ENCODE measurements at regions not wholly inside any gene's neighbourhood (a gene's known extent, or its start where the extent isn't known, plus 50 kb on each side); places are given as distances from the start of the nearest gene placed in this dataset.

DNA sequence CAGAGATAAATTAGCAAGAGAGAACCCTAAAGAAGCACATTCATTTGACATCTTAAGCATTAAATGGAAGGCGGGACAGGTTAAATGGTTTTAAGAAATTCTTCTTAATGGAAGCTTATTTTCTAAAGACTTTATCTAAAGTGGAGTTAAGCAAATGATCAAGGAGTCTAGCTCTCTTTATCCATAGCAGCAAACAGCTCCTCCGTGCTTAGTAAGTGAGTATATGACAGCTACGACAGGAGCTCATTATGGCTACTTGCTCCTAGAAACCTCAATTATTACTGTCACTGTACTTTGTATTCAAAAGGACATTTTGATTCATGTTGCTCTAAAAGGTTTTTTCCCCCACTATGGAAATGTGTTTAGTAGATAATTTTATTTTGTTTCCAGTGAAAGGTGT, 444.9 kb downstream of the TMX3 start:
- Histone ChIP-seq H4K91ac (replicated peaks; ENCODE audit: insufficient read length, low read length) (no peak overlapping the region), H3K18ac (ENCODE audit: extremely low read depth, low read length) (no peak overlapping the region), H3K14ac (ENCODE audit: insufficient read length) (no peak overlapping the region), H3K9me3 (ENCODE audit: insufficient read depth in 2 of 2, low read depth in 1 of 2, low read length in 1 of 2) (no peaks in the 10 kb centered on the region), H3K9ac (replicated peaks in 1 of 4; ENCODE audit: extremely low read depth in 1 of 4, low read depth in 3 of 4, low read length in 3 of 4) (no peak overlapping the region), H3K27ac (ENCODE audit: low read depth, low read length) (no peak overlapping the region), H3K4me3 (ENCODE audit: extremely low read depth in 1 of 4, insufficient read depth in 2 of 4, low read depth in 3 of 4, low read length in 4 of 4) (no peak overlapping the region), H3K23me2 (ENCODE audit: low read depth, low read length) (no peaks in the 10 kb centered on the region), H2BK12ac (ENCODE audit: low read depth, low read length) (no peak overlapping the region), H2BK5ac (ENCODE audit: low read depth, low read length) (no peak overlapping the region), H3K79me2 (ENCODE audit: control insufficient read depth in 1 of 2, insufficient read depth in 2 of 2, low read length in 2 of 2) (no peaks in the 10 kb centered on the region), H3K56ac (replicated peaks; ENCODE audit: insufficient read length, low read depth, low read length) (no peak overlapping the region), H2BK120ac (replicated peaks; ENCODE audit: low read depth, low read length) (no peak overlapping the region), H3K27me3 (replicated peaks in 1 of 4; ENCODE audit: control insufficient read depth in 3 of 4, extremely low read depth in 1 of 4, insufficient read depth in 3 of 4, low read length in 3 of 4) (no peaks in the 10 kb centered on the region), H3K79me1 (ENCODE audit: low read depth, low read length) (no peaks in the 10 kb centered on the region), H2AK5ac (ENCODE audit: low read depth, low read length) (no peak overlapping the region), H3K4me1 (replicated peaks in 1 of 4; ENCODE audit: control insufficient read depth in 3 of 4, insufficient read depth in 4 of 4, low read length in 3 of 4) (no peaks in the 10 kb centered on the region), H2BK15ac (ENCODE audit: low read length) (no peak overlapping the region), H3K23ac (ENCODE audit: insufficient read length) (no peak overlapping the region), H3K4me2 (ENCODE audit: insufficient read depth in 1 of 2, low read depth in 2 of 2, low read length in 2 of 2) (no peak overlapping the region), H2AFZ (ENCODE audit: low read length) (no peak overlapping the region), H4K5ac (ENCODE audit: insufficient read length, low read depth, low read length) (no peak overlapping the region), H3K4ac (replicated peaks; ENCODE audit: insufficient read length, low read depth, low read length) (no peak overlapping the region), H3K36me3 (ENCODE audit: control insufficient read depth in 2 of 4, insufficient read depth in 4 of 4, low read length in 3 of 4) (no peaks in the 10 kb centered on the region), H4K8ac (ENCODE audit: extremely low read depth, insufficient read depth, low read length) (no peak overlapping the region), H2BK20ac (ENCODE audit: low read length) (no peak overlapping the region), H4K20me1 (replicated peaks in 1 of 2; ENCODE audit: control insufficient read depth in 1 of 2, insufficient read depth in 2 of 2, low read length in 2 of 2) (no peaks in the 10 kb centered on the region)
- no peak for TF ChIP-seq KDM5A (IDR thresholded peaks at IDR 0.05; ENCODE audit: low read length)
- no peak for TF ChIP-seq NRF1 (IDR thresholded peaks at IDR 0.05; ENCODE audit: low read depth, low read length)
- TF ChIP-seq, protein P1, sequence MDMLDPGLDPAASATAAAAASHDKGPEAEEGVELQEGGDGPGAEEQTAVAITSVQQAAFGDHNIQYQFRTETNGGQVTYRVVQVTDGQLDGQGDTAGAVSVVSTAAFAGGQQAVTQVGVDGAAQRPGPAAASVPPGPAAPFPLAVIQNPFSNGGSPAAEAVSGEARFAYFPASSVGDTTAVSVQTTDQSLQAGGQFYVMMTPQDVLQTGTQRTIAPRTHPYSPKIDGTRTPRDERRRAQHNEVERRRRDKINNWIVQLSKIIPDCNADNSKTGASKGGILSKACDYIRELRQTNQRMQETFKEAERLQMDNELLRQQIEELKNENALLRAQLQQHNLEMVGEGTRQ (IDR thresholded peaks at IDR 0.05; ENCODE audit: low read length) = no peak
- 89% methylated on average over 3 of the region's 3 CpGs; no CpG with 5 or more reads in 1 of the 2 experiments for WGBS, 2 experiments (ENCODE audit: extremely low coverage in 1 of 2, insufficient coverage in 1 of 2, insufficient read length in 1 of 2, insufficient replicate concordance in 2 of 2, low coverage in 1 of 2, low lambda C conversion rate in 2 of 2, missing lambda C conversion rate in 1 of 2)
- ChIA-PET CTCF (ENCODE audit: partially characterized antibody) (interaction anchor here (0.5 kb wide), 1 partner anchor 775 kb away, joined by 5 read pairs; no protein-coding TSS in a partner anchor), POLR2A (ENCODE audit: partially characterized antibody) (no interaction called here)
- DNase-seq (ENCODE audit: low read depth in 1 of 2, low spot score in 2 of 2) (no peak), FAIRE-seq (no peak)
